ENCODE measurements at regions not wholly inside any gene's neighbourhood (a gene's known extent, or its start where the extent isn't known, plus 50 kb on each side); places are given as distances from the start of the nearest gene placed in this dataset.

GRCh38 chr3:28053759-28054158 lies 187.7 kb upstream of the CMC1 start:
- TF ChIP-seq TCF12 (IDR thresholded peaks at IDR 0.05; ENCODE audit: low read depth) (no peak), CEBPB (IDR thresholded peaks at IDR 0.05) (no peak), RAD21 (IDR thresholded peaks at IDR 0.05; ENCODE audit: low read depth) (no peak), TEAD4 (IDR thresholded peaks at IDR 0.05) (no peak), EGR1 (IDR thresholded peaks at IDR 0.05) (no peak), EP300 (IDR thresholded peaks at IDR 0.05; ENCODE audit: borderline replicate concordance) (no peak), USF1 (IDR thresholded peaks at IDR 0.05) (no peak)

GRCh38 chr3:28056806-28057205 lies 184.6 kb upstream of the CMC1 start:
- TF ChIP-seq CREB1 (IDR thresholded peaks at IDR 0.05; ENCODE audit: low read depth) (no peak), YY1 (IDR thresholded peaks at IDR 0.05; ENCODE audit: low read depth) (no peak), MAX (IDR thresholded peaks at IDR 0.05) (no peak), REST (IDR thresholded peaks at IDR 0.05; ENCODE audit: low read depth) (no peak), CEBPB (IDR thresholded peaks at IDR 0.05) (no peak), RAD21 (IDR thresholded peaks at IDR 0.05; ENCODE audit: low read depth) (no peak), NFIC (IDR thresholded peaks at IDR 0.05) (no peak), TAF1 (IDR thresholded peaks at IDR 0.05; ENCODE audit: low read depth) (no peak), USF1 (IDR thresholded peaks at IDR 0.05) (no peak), EP300 (IDR thresholded peaks at IDR 0.05; ENCODE audit: borderline replicate concordance) (no peak), FOXM1 (IDR thresholded peaks at IDR 0.05; ENCODE audit: borderline replicate concordance, low read depth) (no peak), TEAD4 (IDR thresholded peaks at IDR 0.05) (no peak), EGR1 (IDR thresholded peaks at IDR 0.05) (no peak), ZBTB7A (IDR thresholded peaks at IDR 0.05; ENCODE audit: low read depth) (no peak), TCF12 (IDR thresholded peaks at IDR 0.05; ENCODE audit: low read depth) (no peak)

GRCh38 chr3:28057539-28057938 lies 183.9 kb upstream of the CMC1 start:
- TF ChIP-seq CREB1 (IDR thresholded peaks at IDR 0.05; ENCODE audit: low read depth) (no peak), RAD21 (IDR thresholded peaks at IDR 0.05; ENCODE audit: low read depth) (no peak), ZBTB7A (IDR thresholded peaks at IDR 0.05; ENCODE audit: low read depth) (no peak), TAF1 (IDR thresholded peaks at IDR 0.05; ENCODE audit: low read depth) (no peak), EGR1 (IDR thresholded peaks at IDR 0.05) (no peak), CEBPB (IDR thresholded peaks at IDR 0.05) (no peak), FOXM1 (IDR thresholded peaks at IDR 0.05; ENCODE audit: borderline replicate concordance, low read depth) (no peak)

GRCh38 chr3:28066020-28066419 lies 175.4 kb upstream of the CMC1 start:
- TF ChIP-seq YY1 (IDR thresholded peaks at IDR 0.05; ENCODE audit: low read depth): no peak
- no peak for TF ChIP-seq EGR1 (IDR thresholded peaks at IDR 0.05)
- TF ChIP-seq TEAD4 (IDR thresholded peaks at IDR 0.05): no peak
- no peak for TF ChIP-seq EP300 (IDR thresholded peaks at IDR 0.05; ENCODE audit: borderline replicate concordance)
- TF ChIP-seq NFIC (IDR thresholded peaks at IDR 0.05): no peak
- TF ChIP-seq ZBTB7A (IDR thresholded peaks at IDR 0.05; ENCODE audit: low read depth): no peak
- TF ChIP-seq TAF1 (IDR thresholded peaks at IDR 0.05; ENCODE audit: low read depth): no peak
- TF ChIP-seq USF1 (IDR thresholded peaks at IDR 0.05): no peak
- TF ChIP-seq TCF12 (IDR thresholded peaks at IDR 0.05; ENCODE audit: low read depth): no peak
- TF ChIP-seq MAX (IDR thresholded peaks at IDR 0.05): no peak
- no peak for TF ChIP-seq CREB1 (IDR thresholded peaks at IDR 0.05; ENCODE audit: low read depth)
- no peak for TF ChIP-seq REST (IDR thresholded peaks at IDR 0.05; ENCODE audit: low read depth)
- no peak for TF ChIP-seq CEBPB (IDR thresholded peaks at IDR 0.05)
- no peak for TF ChIP-seq FOXM1 (IDR thresholded peaks at IDR 0.05; ENCODE audit: borderline replicate concordance, low read depth)
- no peak for TF ChIP-seq RAD21 (IDR thresholded peaks at IDR 0.05; ENCODE audit: low read depth)

GRCh38 chr3:28067014-28067413 lies 174.4 kb upstream of the CMC1 start:
- TF ChIP-seq ZBTB7A (IDR thresholded peaks at IDR 0.05; ENCODE audit: low read depth): no peak
- no peak for TF ChIP-seq CREB1 (IDR thresholded peaks at IDR 0.05; ENCODE audit: low read depth)
- TF ChIP-seq EGR1 (IDR thresholded peaks at IDR 0.05): no peak
- no peak for TF ChIP-seq YY1 (IDR thresholded peaks at IDR 0.05; ENCODE audit: low read depth)
- no peak for TF ChIP-seq TEAD4 (IDR thresholded peaks at IDR 0.05)
- no peak for TF ChIP-seq CEBPB (IDR thresholded peaks at IDR 0.05)
- no peak for TF ChIP-seq TAF1 (IDR thresholded peaks at IDR 0.05; ENCODE audit: low read depth)

GRCh38 chr3:28068342-28068741 lies 173.1 kb upstream of the CMC1 start:
- TF ChIP-seq ZBTB7A (IDR thresholded peaks at IDR 0.05; ENCODE audit: low read depth): no peak
- TF ChIP-seq TAF1 (IDR thresholded peaks at IDR 0.05; ENCODE audit: low read depth): no peak
- no peak for TF ChIP-seq REST (IDR thresholded peaks at IDR 0.05; ENCODE audit: low read depth)
- TF ChIP-seq CEBPB (IDR thresholded peaks at IDR 0.05): no peak
- no peak for TF ChIP-seq FOXM1 (IDR thresholded peaks at IDR 0.05; ENCODE audit: borderline replicate concordance, low read depth)
- TF ChIP-seq EP300 (IDR thresholded peaks at IDR 0.05; ENCODE audit: borderline replicate concordance): no peak
- no peak for TF ChIP-seq USF1 (IDR thresholded peaks at IDR 0.05)
- TF ChIP-seq YY1 (IDR thresholded peaks at IDR 0.05; ENCODE audit: low read depth): no peak
- TF ChIP-seq RAD21 (IDR thresholded peaks at IDR 0.05; ENCODE audit: low read depth): no peak
- no peak for TF ChIP-seq TEAD4 (IDR thresholded peaks at IDR 0.05)
- no peak for TF ChIP-seq CREB1 (IDR thresholded peaks at IDR 0.05; ENCODE audit: low read depth)
- no peak for TF ChIP-seq TCF12 (IDR thresholded peaks at IDR 0.05; ENCODE audit: low read depth)
- no peak for TF ChIP-seq EGR1 (IDR thresholded peaks at IDR 0.05)
- TF ChIP-seq MAX (IDR thresholded peaks at IDR 0.05): no peak
- no peak for TF ChIP-seq NFIC (IDR thresholded peaks at IDR 0.05)

Data from Ishikawa (cell line).